HEK293 (cell line): ENCODE measurements at regions not wholly inside any gene's neighbourhood (a gene's known extent, or its start where the extent isn't known, plus 50 kb on each side); places are given as distances from the start of the nearest gene placed in this dataset.

ENCODE experiments used
- CTCF ChIA-PET: fragments of 350-600 bp; formaldehyde crosslinking; extraction: SDS; loops from one replicate; lab custom pipeline; 2021; ENCODE audit warnings: antibody characterized with exemption; lab: Yijun Ruan, JAX
- POLR2A ChIA-PET: fragments of 300-600 bp; formaldehyde crosslinking; extraction: SDS; loops from one replicate; lab custom pipeline; 2020; ENCODE audit warnings: antibody characterized with exemption, inconsistent platforms; lab: Yijun Ruan, JAX
- H3K27ac ChIP-seq: fragments of 200-500 bp; sonication (Bioruptor generic); 2 replicates; pipeline ENCODE4 v1.5.1; 2014; ENCODE audit warnings: low read depth, low read length, control low read depth, inconsistent platforms; ENCODE audit errors: extremely low read depth
- H3K36me3 ChIP-seq, 2 experiments: fragments of 200-500 bp in 1 of 2; sonication (Bioruptor generic) in 1 of 2; 1 replicate in 1 of 2; 2 replicates in 1 of 2; pipeline ENCODE4 v1.5.1; 2014 to 2017; ENCODE audit warnings: inconsistent platforms in 2 of 2, low read length in 2 of 2; ENCODE audit not compliant: control insufficient read depth in 2 of 2, insufficient read depth in 1 of 2
- H3K4me1 ChIP-seq: fragments of 200-500 bp; sonication (Bioruptor generic); 2 replicates; pipeline ENCODE4 v1.5.1; 2014; ENCODE audit warnings: mild to moderate bottlenecking, low read length, inconsistent platforms; ENCODE audit not compliant: control insufficient read depth, insufficient read depth
- H3K4me3 ChIP-seq: 2 replicates; pipeline ENCODE4 v1.5.1; 2011; ENCODE audit warnings: low read depth, mild to moderate bottlenecking, control low read depth, low read length, moderate library complexity
- H3K9me3 ChIP-seq: fragments of 200-500 bp; sonication (Bioruptor generic); 2 replicates; pipeline ENCODE4 v1.5.1; 2014; ENCODE audit warnings: low read depth, low read length, inconsistent platforms; ENCODE audit not compliant: control insufficient read depth, insufficient read depth
- HOXA7 ChIP-seq: sonication (generic); formaldehyde crosslinking; IDR thresholded peaks from 2 replicates; pipeline ENCODE4 v1.8.1; 2022; ENCODE audit warnings: missing genetic modification reagents, borderline replicate concordance
- MEIS1 ChIP-seq: sonication (generic); formaldehyde crosslinking; IDR thresholded peaks from 2 replicates; pipeline ENCODE4 v1.8.1; 2022; ENCODE audit warnings: missing genetic modification reagents, mild to moderate bottlenecking, borderline replicate concordance
- SCRT2 ChIP-seq: fragments of 450-650 bp; formaldehyde crosslinking; IDR thresholded peaks from 2 replicates; pipeline ENCODE4 v1.5.1; 2016; ENCODE audit warnings: missing biosample characterization, missing genetic modification characterization
- SP2 ChIP-seq: fragments of 450-650 bp; formaldehyde crosslinking; IDR thresholded peaks from 2 replicates; pipeline ENCODE4 v1.5.1; 2016; ENCODE audit warnings: missing biosample characterization, missing genetic modification characterization
- ZNF558 ChIP-seq: fragments of 450-650 bp; formaldehyde crosslinking; IDR thresholded peaks from 2 replicates; pipeline ENCODE4 v1.5.1; 2016; ENCODE audit warnings: missing biosample characterization, missing genetic modification characterization
- ZNF596 ChIP-seq: fragments of 450-650 bp; IDR thresholded peaks from 2 replicates; pipeline ENCODE4 v1.5.0; 2018; ENCODE audit warnings: missing biosample characterization, mild to moderate bottlenecking, missing genetic modification characterization, moderate library complexity
- ZNF610 ChIP-seq: fragments of 450-650 bp; formaldehyde crosslinking; IDR thresholded peaks from 2 replicates; pipeline ENCODE4 v1.5.1; 2016; ENCODE audit warnings: missing biosample characterization, missing genetic modification characterization, borderline replicate concordance
- ZNF623 ChIP-seq: fragments of 450-650 bp; formaldehyde crosslinking; IDR thresholded peaks from 2 replicates; pipeline ENCODE4 v1.5.1; 2016; ENCODE audit warnings: missing biosample characterization, missing genetic modification characterization
- ZNF792 ChIP-seq: fragments of 450-650 bp; formaldehyde crosslinking; IDR thresholded peaks from 2 replicates; pipeline ENCODE4 v1.5.1; 2016; ENCODE audit warnings: missing biosample characterization, missing genetic modification characterization
- TF ChIP-seq, protein P1 (sequence below): fragments of 450-650 bp; formaldehyde crosslinking; IDR thresholded peaks from 2 replicates; pipeline ENCODE4 v1.5.1; 2016; ENCODE audit warnings: missing biosample characterization, missing genetic modification characterization
- TF ChIP-seq, protein P2 (sequence below): fragments of 450-650 bp; formaldehyde crosslinking; IDR thresholded peaks from 2 replicates; pipeline ENCODE4 v1.5.1; 2017; ENCODE audit warnings: missing biosample characterization, missing genetic modification characterization
- TF ChIP-seq, protein P3 (sequence below): fragments of 450-650 bp; formaldehyde crosslinking; IDR thresholded peaks from 2 replicates; pipeline ENCODE4 v1.5.1; 2016; ENCODE audit warnings: missing biosample characterization, missing genetic modification characterization
- TF ChIP-seq, protein P4 (sequence below): fragments of 450-650 bp; formaldehyde crosslinking; IDR thresholded peaks from 2 replicates; pipeline ENCODE4 v1.5.1; 2016; ENCODE audit warnings: missing biosample characterization, missing genetic modification characterization, borderline replicate concordance
- TF ChIP-seq, protein P5 (sequence below): fragments of 450-650 bp; formaldehyde crosslinking; IDR thresholded peaks from 2 replicates; pipeline ENCODE4 v1.5.0; 2017; ENCODE audit warnings: missing biosample characterization, missing genetic modification characterization, borderline replicate concordance
- TF ChIP-seq, protein P6 (sequence below): fragments of 450-650 bp; formaldehyde crosslinking; IDR thresholded peaks from 2 replicates; pipeline ENCODE4 v1.5.1; 2016; ENCODE audit warnings: missing biosample characterization, missing genetic modification characterization

DNA sequence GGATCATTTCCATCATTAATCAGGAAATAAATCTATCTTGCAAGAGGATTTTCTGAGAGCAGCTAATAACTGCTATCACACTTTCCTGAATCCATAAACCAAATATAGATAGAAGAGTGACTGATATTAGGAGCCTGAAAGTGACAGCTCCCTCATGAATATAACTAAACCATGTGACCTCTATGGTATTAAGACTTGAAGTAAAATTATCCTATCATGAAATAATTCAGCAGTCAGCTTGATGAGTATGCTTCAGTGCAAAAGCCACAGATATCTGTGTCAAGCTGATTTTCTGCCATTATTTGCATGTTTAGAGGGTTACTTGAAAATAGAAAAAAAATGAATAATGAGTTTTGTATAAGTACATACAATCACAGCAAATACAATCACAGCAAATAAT is 80.1 kb upstream of the PPP1R3A start (continued):
- TF ChIP-seq, protein P1, sequence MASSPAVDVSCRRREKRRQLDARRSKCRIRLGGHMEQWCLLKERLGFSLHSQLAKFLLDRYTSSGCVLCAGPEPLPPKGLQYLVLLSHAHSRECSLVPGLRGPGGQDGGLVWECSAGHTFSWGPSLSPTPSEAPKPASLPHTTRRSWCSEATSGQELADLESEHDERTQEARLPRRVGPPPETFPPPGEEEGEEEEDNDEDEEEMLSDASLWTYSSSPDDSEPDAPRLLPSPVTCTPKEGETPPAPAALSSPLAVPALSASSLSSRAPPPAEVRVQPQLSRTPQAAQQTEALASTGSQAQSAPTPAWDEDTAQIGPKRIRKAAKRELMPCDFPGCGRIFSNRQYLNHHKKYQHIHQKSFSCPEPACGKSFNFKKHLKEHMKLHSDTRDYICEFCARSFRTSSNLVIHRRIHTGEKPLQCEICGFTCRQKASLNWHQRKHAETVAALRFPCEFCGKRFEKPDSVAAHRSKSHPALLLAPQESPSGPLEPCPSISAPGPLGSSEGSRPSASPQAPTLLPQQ (tag by site-specific recombination) = no peak
- TF ChIP-seq, protein P2, sequence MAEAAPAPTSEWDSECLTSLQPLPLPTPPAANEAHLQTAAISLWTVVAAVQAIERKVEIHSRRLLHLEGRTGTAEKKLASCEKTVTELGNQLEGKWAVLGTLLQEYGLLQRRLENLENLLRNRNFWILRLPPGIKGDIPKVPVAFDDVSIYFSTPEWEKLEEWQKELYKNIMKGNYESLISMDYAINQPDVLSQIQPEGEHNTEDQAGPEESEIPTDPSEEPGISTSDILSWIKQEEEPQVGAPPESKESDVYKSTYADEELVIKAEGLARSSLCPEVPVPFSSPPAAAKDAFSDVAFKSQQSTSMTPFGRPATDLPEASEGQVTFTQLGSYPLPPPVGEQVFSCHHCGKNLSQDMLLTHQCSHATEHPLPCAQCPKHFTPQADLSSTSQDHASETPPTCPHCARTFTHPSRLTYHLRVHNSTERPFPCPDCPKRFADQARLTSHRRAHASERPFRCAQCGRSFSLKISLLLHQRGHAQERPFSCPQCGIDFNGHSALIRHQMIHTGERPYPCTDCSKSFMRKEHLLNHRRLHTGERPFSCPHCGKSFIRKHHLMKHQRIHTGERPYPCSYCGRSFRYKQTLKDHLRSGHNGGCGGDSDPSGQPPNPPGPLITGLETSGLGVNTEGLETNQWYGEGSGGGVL = no peak
- TF ChIP-seq ZNF596 (tag by site-specific recombination) = no peak

DNA sequence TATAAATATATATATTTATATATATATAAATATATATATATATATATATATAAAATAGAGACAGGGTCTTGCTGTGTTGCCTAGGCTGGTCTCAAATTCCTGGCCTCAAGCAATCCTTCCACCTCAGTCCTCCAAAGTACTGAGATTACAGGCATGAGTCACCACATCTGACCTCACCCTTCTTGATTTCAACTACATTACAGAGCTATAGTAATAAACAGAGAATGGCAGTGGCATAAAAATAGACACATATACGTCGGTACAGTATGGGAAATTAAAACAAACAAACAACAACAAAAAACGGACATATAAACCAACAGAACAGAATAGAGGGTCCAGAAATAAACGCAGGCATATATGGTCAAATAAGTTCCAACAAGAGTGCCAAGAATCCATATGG is 77.6 kb upstream of the PPP1R3A start:
- TF ChIP-seq ZNF610 (no peak), MEIS1 (CRISPR knock-in tag) (no peak), ZNF623 (no peak), SP2 (tag by site-specific recombination) (no peak), HOXA7 (no peak), ZNF792 (tag by site-specific recombination) (no peak), SCRT2 (tag by site-specific recombination) (no peak), ZNF558 (tag by site-specific recombination) (peak; percentile 27; the same call in 1 of the 2 replicates)
- TF ChIP-seq, protein P3, sequence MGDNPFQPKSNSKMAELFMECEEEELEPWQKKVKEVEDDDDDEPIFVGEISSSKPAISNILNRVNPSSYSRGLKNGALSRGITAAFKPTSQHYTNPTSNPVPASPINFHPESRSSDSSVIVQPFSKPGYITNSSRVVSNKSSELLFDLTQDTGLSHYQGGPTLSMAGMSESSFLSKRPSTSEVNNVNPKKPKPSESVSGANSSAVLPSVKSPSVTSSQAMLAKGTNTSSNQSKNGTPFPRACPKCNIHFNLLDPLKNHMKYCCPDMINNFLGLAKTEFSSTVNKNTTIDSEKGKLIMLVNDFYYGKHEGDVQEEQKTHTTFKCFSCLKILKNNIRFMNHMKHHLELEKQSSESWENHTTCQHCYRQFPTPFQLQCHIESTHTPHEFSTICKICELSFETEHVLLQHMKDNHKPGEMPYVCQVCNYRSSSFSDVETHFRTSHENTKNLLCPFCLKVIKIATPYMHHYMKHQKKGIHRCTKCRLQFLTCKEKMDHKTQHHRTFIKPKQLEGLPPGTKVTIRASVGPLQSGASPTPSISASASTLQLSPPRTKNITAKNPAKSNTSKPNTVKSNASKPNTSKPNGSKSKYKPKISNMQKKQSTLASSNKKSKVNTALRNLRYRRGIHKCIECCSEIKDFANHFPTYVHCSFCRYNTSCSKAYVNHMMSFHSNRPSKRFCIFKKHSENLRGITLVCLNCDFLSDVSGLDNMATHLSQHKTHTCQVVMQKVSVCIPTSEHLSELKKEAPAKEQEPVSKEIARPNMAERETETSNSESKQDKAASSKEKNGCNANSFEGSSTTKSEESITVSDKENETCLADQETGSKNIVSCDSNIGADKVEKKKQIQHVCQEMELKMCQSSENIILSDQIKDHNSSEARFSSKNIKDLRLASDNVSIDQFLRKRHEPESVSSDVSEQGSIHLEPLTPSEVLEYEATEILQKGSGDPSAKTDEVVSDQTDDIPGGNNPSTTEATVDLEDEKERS (tag by site-specific recombination) = peak; percentile 82
- TF ChIP-seq, protein P4, sequence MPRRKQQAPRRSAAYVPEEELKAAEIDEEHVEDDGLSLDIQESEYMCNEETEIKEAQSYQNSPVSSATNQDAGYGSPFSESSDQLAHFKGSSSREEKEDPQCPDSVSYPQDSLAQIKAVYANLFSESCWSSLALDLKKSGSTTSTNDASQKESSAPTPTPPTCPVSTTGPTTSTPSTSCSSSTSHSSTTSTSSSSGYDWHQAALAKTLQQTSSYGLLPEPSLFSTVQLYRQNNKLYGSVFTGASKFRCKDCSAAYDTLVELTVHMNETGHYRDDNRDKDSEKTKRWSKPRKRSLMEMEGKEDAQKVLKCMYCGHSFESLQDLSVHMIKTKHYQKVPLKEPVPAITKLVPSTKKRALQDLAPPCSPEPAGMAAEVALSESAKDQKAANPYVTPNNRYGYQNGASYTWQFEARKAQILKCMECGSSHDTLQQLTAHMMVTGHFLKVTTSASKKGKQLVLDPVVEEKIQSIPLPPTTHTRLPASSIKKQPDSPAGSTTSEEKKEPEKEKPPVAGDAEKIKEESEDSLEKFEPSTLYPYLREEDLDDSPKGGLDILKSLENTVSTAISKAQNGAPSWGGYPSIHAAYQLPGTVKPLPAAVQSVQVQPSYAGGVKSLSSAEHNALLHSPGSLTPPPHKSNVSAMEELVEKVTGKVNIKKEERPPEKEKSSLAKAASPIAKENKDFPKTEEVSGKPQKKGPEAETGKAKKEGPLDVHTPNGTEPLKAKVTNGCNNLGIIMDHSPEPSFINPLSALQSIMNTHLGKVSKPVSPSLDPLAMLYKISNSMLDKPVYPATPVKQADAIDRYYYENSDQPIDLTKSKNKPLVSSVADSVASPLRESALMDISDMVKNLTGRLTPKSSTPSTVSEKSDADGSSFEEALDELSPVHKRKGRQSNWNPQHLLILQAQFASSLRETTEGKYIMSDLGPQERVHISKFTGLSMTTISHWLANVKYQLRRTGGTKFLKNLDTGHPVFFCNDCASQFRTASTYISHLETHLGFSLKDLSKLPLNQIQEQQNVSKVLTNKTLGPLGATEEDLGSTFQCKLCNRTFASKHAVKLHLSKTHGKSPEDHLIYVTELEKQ (tag by site-specific recombination) = 0 out of 2 replicates have a peak, but pooled peaks have one; percentile 16
- TF ChIP-seq, protein P5, sequence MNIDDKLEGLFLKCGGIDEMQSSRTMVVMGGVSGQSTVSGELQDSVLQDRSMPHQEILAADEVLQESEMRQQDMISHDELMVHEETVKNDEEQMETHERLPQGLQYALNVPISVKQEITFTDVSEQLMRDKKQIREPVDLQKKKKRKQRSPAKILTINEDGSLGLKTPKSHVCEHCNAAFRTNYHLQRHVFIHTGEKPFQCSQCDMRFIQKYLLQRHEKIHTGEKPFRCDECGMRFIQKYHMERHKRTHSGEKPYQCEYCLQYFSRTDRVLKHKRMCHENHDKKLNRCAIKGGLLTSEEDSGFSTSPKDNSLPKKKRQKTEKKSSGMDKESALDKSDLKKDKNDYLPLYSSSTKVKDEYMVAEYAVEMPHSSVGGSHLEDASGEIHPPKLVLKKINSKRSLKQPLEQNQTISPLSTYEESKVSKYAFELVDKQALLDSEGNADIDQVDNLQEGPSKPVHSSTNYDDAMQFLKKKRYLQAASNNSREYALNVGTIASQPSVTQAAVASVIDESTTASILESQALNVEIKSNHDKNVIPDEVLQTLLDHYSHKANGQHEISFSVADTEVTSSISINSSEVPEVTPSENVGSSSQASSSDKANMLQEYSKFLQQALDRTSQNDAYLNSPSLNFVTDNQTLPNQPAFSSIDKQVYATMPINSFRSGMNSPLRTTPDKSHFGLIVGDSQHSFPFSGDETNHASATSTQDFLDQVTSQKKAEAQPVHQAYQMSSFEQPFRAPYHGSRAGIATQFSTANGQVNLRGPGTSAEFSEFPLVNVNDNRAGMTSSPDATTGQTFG (tag by site-specific recombination) = no peak
- TF ChIP-seq, protein P6, sequence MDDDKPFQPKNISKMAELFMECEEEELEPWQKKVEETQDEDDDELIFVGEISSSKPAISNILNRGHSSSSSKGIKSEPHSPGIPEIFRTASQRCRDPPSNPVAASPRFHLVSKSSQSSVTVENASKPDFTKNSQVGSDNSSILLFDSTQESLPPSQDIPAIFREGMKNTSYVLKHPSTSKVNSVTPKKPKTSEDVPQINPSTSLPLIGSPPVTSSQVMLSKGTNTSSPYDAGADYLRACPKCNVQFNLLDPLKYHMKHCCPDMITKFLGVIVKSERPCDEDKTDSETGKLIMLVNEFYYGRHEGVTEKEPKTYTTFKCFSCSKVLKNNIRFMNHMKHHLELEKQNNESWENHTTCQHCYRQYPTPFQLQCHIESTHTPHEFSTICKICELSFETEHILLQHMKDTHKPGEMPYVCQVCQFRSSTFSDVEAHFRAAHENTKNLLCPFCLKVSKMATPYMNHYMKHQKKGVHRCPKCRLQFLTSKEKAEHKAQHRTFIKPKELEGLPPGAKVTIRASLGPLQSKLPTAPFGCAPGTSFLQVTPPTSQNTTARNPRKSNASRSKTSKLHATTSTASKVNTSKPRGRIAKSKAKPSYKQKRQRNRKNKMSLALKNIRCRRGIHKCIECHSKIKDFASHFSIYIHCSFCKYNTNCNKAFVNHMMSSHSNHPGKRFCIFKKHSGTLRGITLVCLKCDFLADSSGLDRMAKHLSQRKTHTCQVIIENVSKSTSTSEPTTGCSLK (tag by site-specific recombination) = no peak
- TF ChIP-seq, all 188 proteins: peak for 3
- Histone ChIP-seq H3K9me3 (no peaks in the 10 kb centered on the region), H3K27ac (no peak overlapping the region), H3K4me1 (no peaks in the 10 kb centered on the region), H3K36me3 (no peaks in the 10 kb centered on the region), H3K4me3 (no peak overlapping the region)
- POLR2A ChIA-PET = no interaction called here
- CTCF ChIA-PET = no interaction called here
